Sigmoid colon (tissue), 6 donors: ENCODE measurements at regions not wholly inside any gene's neighbourhood (a gene's known extent, or its start where the extent isn't known, plus 50 kb on each side); places are given as distances from the start of the nearest gene placed in this dataset.

Experiments
- DNase-seq: peaks from one replicate; pipeline ENCODE4 v3.0.0-alpha.2; 2019
- H3K27ac ChIP-seq, 4 donors: fragments of 200-600 bp; sonication (generic); one replicate each; pipeline ENCODE4 v1.5.1; 2016 to 2019; ENCODE audit warnings: mild to moderate bottlenecking in 1 of 4
- H3K27me3 ChIP-seq, 3 donors: fragments of 200-600 bp; sonication (generic); one replicate each; pipeline ENCODE4 v1.5.1; 2019; ENCODE audit warnings: mild to moderate bottlenecking in 1 of 3
- H3K36me3 ChIP-seq, 4 donors: fragments of 200-600 bp; sonication (generic); one replicate each; pipeline ENCODE4 v1.5.1; 2016 to 2019
- H3K4me1 ChIP-seq, 4 donors: fragments of 200-600 bp; sonication (generic); one replicate each; pipeline ENCODE4 v1.5.1; 2017 to 2019
- H3K4me3 ChIP-seq, 4 donors: fragments of 200-600 bp; sonication (generic); one replicate each; pipeline ENCODE4 v1.5.1; 2017 to 2019; ENCODE audit warnings: mild to moderate bottlenecking in 2 of 4, moderate library complexity in 1 of 4
- H3K9me3 ChIP-seq, 4 donors: fragments of 200-600 bp in 3 of 4; sonication (generic) in 3 of 4; one replicate each; pipeline versions ENCODE4 v1.5.1 to v1.6.1; 2013 to 2019
- CTCF ChIP-seq, 4 experiments: fragments of 450-650 bp in 3 of 4; fragments of 200-600 bp in 1 of 4; IDR thresholded peaks; one replicate each; pipeline ENCODE4 v1.5.1; 2016 to 2019; ENCODE audit warnings: antibody characterized with exemption in 4 of 4, mild to moderate bottlenecking in 3 of 4, moderate library complexity in 2 of 4
- EP300 ChIP-seq, 4 donors: sonication (generic); formaldehyde crosslinking; IDR thresholded peaks; one replicate each; pipeline ENCODE4 v1.6.1; 2017; ENCODE audit warnings: antibody characterized with exemption in 4 of 4
- POLR2A ChIP-seq, 2 donors: fragments of 450-650 bp; IDR thresholded peaks; one replicate each; pipeline ENCODE4 v1.6.1; 2016; ENCODE audit warnings: antibody characterized with exemption in 2 of 2, mild to moderate bottlenecking in 2 of 2, moderate library complexity in 2 of 2
- POLR2AphosphoS5 ChIP-seq, 4 donors: sonication (generic); formaldehyde crosslinking; IDR thresholded peaks; one replicate each; pipeline ENCODE4 v1.6.1; 2017; ENCODE audit warnings: antibody characterized with exemption in 4 of 4
- WGBS, 2 donors: extraction: QIAGEN DNeasy Blood & Tissue Kit; methylation state at CpG; one replicate each; pipeline ENCODE4 v1.1.7; 2013; 5-methylcytosine and 5-hydroxymethylcytosine counted together
- intact Hi-C: fragments of 100-400 bp; cut with DNase I; formaldehyde crosslinking; loops from one replicate; pipeline ENCODE4 v1.15.1; 2023
- donor health status: healthy with polysubstance abuse.
- donor health status: healthy.

GRCh38 chr13:78185700-78186099 is 267.1 kb upstream of the EDNRB start:
- 56 to 79% methylated on average over 1 of the region's 1 CpG for WGBS, 2 donors
- intact Hi-C loops = no loop called here

DNA sequence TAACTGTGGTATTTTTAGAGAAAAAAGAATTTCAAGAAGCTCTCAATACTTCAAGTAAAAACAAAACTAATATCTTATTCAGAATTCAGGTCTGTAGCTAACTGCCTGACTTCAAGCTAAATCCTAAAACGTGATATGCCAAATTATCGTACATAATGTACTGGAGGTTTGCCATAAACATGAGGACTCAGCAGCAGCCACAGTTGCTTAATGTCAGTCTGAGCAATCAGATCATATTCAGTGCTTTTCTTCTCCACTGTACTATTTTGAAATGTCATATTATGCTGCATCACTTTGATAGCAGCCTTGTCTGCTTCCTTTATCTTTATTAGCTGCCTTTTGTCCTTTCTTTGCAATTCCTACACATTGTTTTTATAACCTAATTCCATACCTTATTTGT is 265.1 kb upstream of the EDNRB start:
- intact Hi-C loops = no loop called here
- Histone ChIP-seq H3K4me1 (no peaks in the 10 kb centered on the region), H3K27me3 (no peaks in the 10 kb centered on the region), H3K36me3 (no peaks in the 10 kb centered on the region), H3K4me3 (no peak overlapping the region), H3K9me3 (peaks cover 0 to 5% (median 0%) of the 10 kb centered on the region in 4 donors), H3K27ac (no peak overlapping the region)
- TF ChIP-seq POLR2A (IDR thresholded peaks at IDR 0.05) (no peak), EP300 (IDR thresholded peaks at IDR 0.05) (no peak), POLR2AphosphoS5 (IDR thresholded peaks at IDR 0.05) (no peak), CTCF (IDR thresholded peaks at IDR 0.05) (no peak)
- no peak for DNase-seq
- WGBS, 2 donors = 50 to 77% methylated on average over 2 of the region's 2 CpGs

More at GRCh38 chr13:78185700-78186099, 267.1 kb upstream of the EDNRB start:
- H3K9me3 ChIP-seq = no peaks in the 10 kb centered on the region
- no peaks in the 10 kb centered on the region for H3K4me1 ChIP-seq
- no peaks in the 10 kb centered on the region for H3K27me3 ChIP-seq
- no peak for DNase-seq
- TF ChIP-seq CTCF (IDR thresholded peaks at IDR 0.05) = no peak
- no peak for TF ChIP-seq EP300 (IDR thresholded peaks at IDR 0.05)
- no peak for TF ChIP-seq POLR2A (IDR thresholded peaks at IDR 0.05)
- no peak for TF ChIP-seq POLR2AphosphoS5 (IDR thresholded peaks at IDR 0.05)
- H3K4me3 ChIP-seq = no peak overlapping the region
- H3K27ac ChIP-seq = no peak overlapping the region
- H3K36me3 ChIP-seq = no peaks in the 10 kb centered on the region

DNA sequence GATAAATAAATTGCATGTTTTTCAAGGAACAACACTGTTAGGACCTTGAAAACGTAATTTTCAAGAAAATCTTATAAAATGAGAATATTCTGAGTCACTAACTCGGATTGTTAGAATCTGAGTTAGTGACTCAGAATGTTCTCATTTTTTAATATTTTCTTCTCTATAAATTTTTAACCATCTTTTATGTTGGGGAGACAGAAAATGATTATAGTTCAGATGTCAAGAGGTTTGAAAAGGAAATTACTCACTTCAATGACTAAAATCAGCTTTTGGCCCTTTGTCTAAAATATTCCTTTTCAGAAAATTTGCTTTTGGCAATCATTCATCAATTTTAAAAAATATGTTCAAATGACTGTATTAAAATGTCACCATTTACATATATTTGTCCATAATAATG is 264.2 kb upstream of the EDNRB start:
- Histone ChIP-seq H3K9me3 (peaks cover 0 to 5% (median 0%) of the 10 kb centered on the region in 4 donors), H3K27me3 (no peaks in the 10 kb centered on the region), H3K27ac (no peak overlapping the region), H3K36me3 (no peaks in the 10 kb centered on the region), H3K4me1 (no peaks in the 10 kb centered on the region), H3K4me3 (no peak overlapping the region)
- no peak for TF ChIP-seq POLR2AphosphoS5 (IDR thresholded peaks at IDR 0.05)
- TF ChIP-seq EP300 (IDR thresholded peaks at IDR 0.05) = no peak
- TF ChIP-seq POLR2A (IDR thresholded peaks at IDR 0.05) = no peak
- no peak for TF ChIP-seq CTCF (IDR thresholded peaks at IDR 0.05)
- no peak for DNase-seq
- intact Hi-C loops = no loop called here
- WGBS, 2 donors = 45 to 65% methylated on average over 2 of the region's 2 CpGs

GRCh38 chr13:78177306-78177705 is 258.7 kb upstream of the EDNRB start:
- Histone ChIP-seq H3K4me1 (no peaks in the 10 kb centered on the region), H3K36me3 (no peaks in the 10 kb centered on the region), H3K27ac (no peak overlapping the region), H3K27me3 (no peaks in the 10 kb centered on the region), H3K4me3 (no peak overlapping the region), H3K9me3 (peaks cover 0 to 5% (median 1%) of the 10 kb centered on the region in 4 donors)
- no peak for TF ChIP-seq POLR2AphosphoS5 (IDR thresholded peaks at IDR 0.05)
- TF ChIP-seq EP300 (IDR thresholded peaks at IDR 0.05) = no peak
- no peak for TF ChIP-seq CTCF (IDR thresholded peaks at IDR 0.05)
- no peak for TF ChIP-seq POLR2A (IDR thresholded peaks at IDR 0.05)
- intact Hi-C loops = no loop called here
- DNase-seq = no peak
- 90 to 96% methylated on average over 1 of the region's 1 CpG for WGBS, 2 donors

- TF ChIP-seq EP300 (IDR thresholded peaks at IDR 0.05) (no peak), POLR2A (IDR thresholded peaks at IDR 0.05) (no peak), POLR2AphosphoS5 (IDR thresholded peaks at IDR 0.05) (no peak), CTCF (IDR thresholded peaks at IDR 0.05) (no peak)
- intact Hi-C loops = no loop called here
- Histone ChIP-seq H3K27me3 (no peaks in the 10 kb centered on the region), H3K27ac (no peak overlapping the region), H3K4me1 (no peaks in the 10 kb centered on the region), H3K4me3 (no peak overlapping the region), H3K9me3 (peaks cover 0 to 5% (median 1%) of the 10 kb centered on the region in 4 donors), H3K36me3 (no peaks in the 10 kb centered on the region)
- no peak for DNase-seq
- WGBS, 2 donors = 77 to 82% methylated on average over 2 of the region's 2 CpGs
Measured at GRCh38 chr13:78176880-78177279, 258.2 kb upstream of the EDNRB start.
